Astrocyte of the spinal cord (primary cell): ENCODE measurements at regions not wholly inside any gene's neighbourhood (a gene's known extent, or its start where the extent isn't known, plus 50 kb on each side); places are given as distances from the start of the nearest gene placed in this dataset.

Source experiments
- DNase-seq: peaks from one replicate; pipeline ENCODE4 v3.0.0; 2011; ENCODE audit warnings: low read depth, low spot score
- H3K4me3 ChIP-seq: 2 replicates; pipeline ENCODE4 v1.5.1; 2011; ENCODE audit warnings: low read depth, mild to moderate bottlenecking, low read length, moderate library complexity
- CTCF ChIP-seq: IDR thresholded peaks from 2 replicates; pipeline ENCODE4 v1.5.1; 2012; ENCODE audit warnings: low read depth, mild to moderate bottlenecking, low read length, inconsistent platforms
- in situ Hi-C: cut with HindIII; loops from 2 replicates; pipeline ENCODE4 v1.10.0; 2017; ENCODE audit warnings: low sequenced_read_pairs

- TF ChIP-seq CTCF = no peak
- in situ Hi-C loops = no loop called here
- DNase-seq = no peak
- no peak overlapping the region for H3K4me3 ChIP-seq
Observed at GRCh38 chr17:71740866-71741265, 380.0 kb upstream of the SOX9 start.

- in situ Hi-C loops = no loop called here
- peak; percentile 12 for DNase-seq
- no peak overlapping the region for H3K4me3 ChIP-seq
- no peak for TF ChIP-seq CTCF
Observed at GRCh38 chr17:71741836-71742235, 379.0 kb upstream of the SOX9 start.

DNA sequence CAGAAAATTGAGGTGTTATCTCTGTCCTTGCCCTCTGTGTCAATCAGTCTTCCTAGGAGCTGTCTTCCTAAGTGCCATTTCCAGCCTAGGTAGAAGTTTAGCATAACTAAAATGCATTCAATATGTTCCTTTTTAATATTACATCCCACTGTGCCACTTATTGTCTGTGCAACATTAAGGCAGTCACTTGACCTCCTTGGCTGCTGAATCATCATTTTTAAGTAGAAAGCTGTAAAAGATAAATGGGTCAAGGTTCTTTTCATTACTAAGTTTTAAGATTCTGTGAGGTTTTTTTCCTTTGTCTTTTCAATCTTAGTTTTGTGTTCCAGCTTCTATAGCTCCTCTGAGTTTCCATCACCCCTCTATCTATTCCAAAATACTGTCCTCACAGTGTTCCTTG lies 371.9 kb upstream of the SOX9 start:
- H3K4me3 ChIP-seq = no peak overlapping the region
- no peak for DNase-seq
- in situ Hi-C loops = no loop called here
- TF ChIP-seq CTCF = no peak

- no peak overlapping the region for H3K4me3 ChIP-seq
- no peak for TF ChIP-seq CTCF
- peak; percentile 6 for DNase-seq
- in situ Hi-C loops = no loop called here
Observed at GRCh38 chr17:71753070-71753469, 367.8 kb upstream of the SOX9 start.

- TF ChIP-seq CTCF = no peak
- in situ Hi-C loops = no loop called here
- DNase-seq = no peak
- H3K4me3 ChIP-seq = no peak overlapping the region
Observed at GRCh38 chr17:71757156-71757555, 363.7 kb upstream of the SOX9 start.

DNA sequence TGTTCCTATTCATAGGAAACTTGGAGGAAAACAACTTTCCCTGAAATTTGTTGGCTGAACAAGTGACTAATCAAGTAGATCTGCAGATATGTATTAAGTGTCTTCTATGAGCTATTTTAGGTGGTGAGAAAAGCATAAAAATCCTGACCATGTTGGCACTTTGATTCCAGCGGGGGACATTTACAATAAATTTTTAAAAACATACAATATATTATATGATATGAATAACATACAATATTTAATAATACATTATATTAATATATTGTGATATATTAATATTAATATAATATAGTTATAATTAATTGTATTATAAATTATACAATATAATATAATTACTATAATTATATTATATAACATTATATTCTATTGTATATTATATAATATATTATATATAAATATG lies 362.9 kb upstream of the SOX9 start:
- H3K4me3 ChIP-seq = no peak overlapping the region
- in situ Hi-C loops = no loop called here
- DNase-seq = no peak
- no peak for TF ChIP-seq CTCF
